OCI-LY3 (cell line): ENCODE measurements at regions not wholly inside any gene's neighbourhood (a gene's known extent, or its start where the extent isn't known, plus 50 kb on each side); places are given as distances from the start of the nearest gene placed in this dataset.
"Not testable (repeated sequence)": the region's sequence is repeated elsewhere in the genome, so short reads cannot be mapped to it uniquely, and the experiment has no call there.

Experiments
- H2AFZ ChIP-seq: fragments of 200-600, 300-600 bp; shearing (Covaris generic); 2 replicates; pipeline ENCODE4 v1.6.0; 2014; ENCODE audit warnings: antibody characterized with exemption, low read depth, low read length
- H3K27ac ChIP-seq: fragments of 200-600, 300-600 bp; sonication (generic); 2 replicates; pipeline ENCODE4 v1.5.1; 2014; ENCODE audit warnings: mild to moderate bottlenecking, low read length, moderate library complexity, mixed read lengths
- H3K27me3 ChIP-seq: fragments of 200-600, 300-600 bp; sonication (generic); 2 replicates; pipeline ENCODE4 v1.6.1; 2014; ENCODE audit warnings: low read depth, low read length, mixed read lengths
- H3K36me3 ChIP-seq: fragments of 200-600, 300-600 bp; sonication (generic); replicated peaks from 2 replicates; pipeline ENCODE3; 2014; ENCODE audit warnings: low read depth, low read length, mixed read lengths
- H3K4me1 ChIP-seq: fragments of 300-600, 200-600 bp; sonication (generic); 2 replicates; pipeline ENCODE4 v1.6.1; 2014; ENCODE audit warnings: low read length, mixed read lengths
- H3K4me2 ChIP-seq: fragments of 200-600, 300-600 bp; sonication (generic); 2 replicates; pipeline ENCODE4 v1.6.1; 2014; ENCODE audit warnings: low read length, mixed read lengths
- H3K4me3 ChIP-seq: fragments of 300-600, 200-600 bp; sonication (generic); 2 replicates; pipeline ENCODE4 v1.5.1; 2014; ENCODE audit warnings: antibody characterized with exemption, mild to moderate bottlenecking, low read length, moderate library complexity
- H3K79me2 ChIP-seq: fragments of 300-600, 200-600 bp; shearing (Covaris generic); 2 replicates; pipeline ENCODE4 v1.6.1; 2014; ENCODE audit warnings: mild to moderate bottlenecking, low read length, mixed read lengths
- H3K9ac ChIP-seq: fragments of 300-600, 200-600 bp; shearing (Covaris generic); 2 replicates; pipeline ENCODE4 v1.6.0; 2014; ENCODE audit warnings: mild to moderate bottlenecking, low read length, moderate library complexity
- H3K9me3 ChIP-seq: fragments of 200-600, 300-600 bp; shearing (Covaris generic); 2 replicates; pipeline ENCODE4 v1.6.1; 2014; ENCODE audit warnings: low read length, mixed read lengths; ENCODE audit not compliant: insufficient read depth
- H4K20me1 ChIP-seq: fragments of 200-600, 300-600 bp; sonication (generic); 2 replicates; pipeline ENCODE4 v1.6.1; 2016; ENCODE audit warnings: low read length, mixed read lengths; ENCODE audit not compliant: insufficient read depth
- EZH2phosphoT487 ChIP-seq: fragments of 200-600 bp; shearing (Covaris generic); IDR thresholded peaks from 2 replicates; pipeline ENCODE4 v1.6.1; 2018; ENCODE audit warnings: antibody characterized with exemption, mixed run types, low read depth
- TF ChIP-seq, protein P1 (sequence below): fragments of 200-600, 300-600 bp; sonication (generic); IDR thresholded peaks from 2 replicates; pipeline ENCODE4 v1.5.1; 2014; ENCODE audit warnings: antibody characterized with exemption, low read length, low read depth

DNA sequence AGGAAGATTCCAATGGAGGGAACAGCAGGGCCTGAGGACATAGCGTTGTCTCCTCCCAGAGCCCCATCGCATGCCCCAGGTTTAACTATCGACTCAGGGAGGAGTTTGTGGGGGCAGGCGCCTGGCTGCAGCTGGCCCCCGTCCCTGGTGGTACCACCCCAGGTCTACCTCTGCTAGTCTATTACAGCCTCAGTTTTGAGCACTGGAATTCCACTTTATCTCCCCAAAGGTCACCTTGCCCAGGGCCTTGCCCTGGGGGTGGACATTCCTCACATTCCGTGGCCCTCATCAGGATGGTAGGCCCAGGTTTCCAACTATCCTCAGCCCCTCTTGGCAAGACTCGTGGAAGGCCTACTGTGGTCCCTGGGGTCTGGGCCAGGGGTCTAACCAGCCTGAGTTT lies 65.4 kb upstream of the SSBP3 start:
- no peak for TF ChIP-seq EZH2phosphoT487
- TF ChIP-seq, protein P1, sequence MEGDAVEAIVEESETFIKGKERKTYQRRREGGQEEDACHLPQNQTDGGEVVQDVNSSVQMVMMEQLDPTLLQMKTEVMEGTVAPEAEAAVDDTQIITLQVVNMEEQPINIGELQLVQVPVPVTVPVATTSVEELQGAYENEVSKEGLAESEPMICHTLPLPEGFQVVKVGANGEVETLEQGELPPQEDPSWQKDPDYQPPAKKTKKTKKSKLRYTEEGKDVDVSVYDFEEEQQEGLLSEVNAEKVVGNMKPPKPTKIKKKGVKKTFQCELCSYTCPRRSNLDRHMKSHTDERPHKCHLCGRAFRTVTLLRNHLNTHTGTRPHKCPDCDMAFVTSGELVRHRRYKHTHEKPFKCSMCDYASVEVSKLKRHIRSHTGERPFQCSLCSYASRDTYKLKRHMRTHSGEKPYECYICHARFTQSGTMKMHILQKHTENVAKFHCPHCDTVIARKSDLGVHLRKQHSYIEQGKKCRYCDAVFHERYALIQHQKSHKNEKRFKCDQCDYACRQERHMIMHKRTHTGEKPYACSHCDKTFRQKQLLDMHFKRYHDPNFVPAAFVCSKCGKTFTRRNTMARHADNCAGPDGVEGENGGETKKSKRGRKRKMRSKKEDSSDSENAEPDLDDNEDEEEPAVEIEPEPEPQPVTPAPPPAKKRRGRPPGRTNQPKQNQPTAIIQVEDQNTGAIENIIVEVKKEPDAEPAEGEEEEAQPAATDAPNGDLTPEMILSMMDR, result no peak
- H3K4me2 ChIP-seq, result no peak overlapping the region

GRCh38 chr1:54469444-54469843 lies 63.2 kb upstream of the SSBP3 start:
- not testable (repeated sequence) for H3K79me2 ChIP-seq, H3K27me3 ChIP-seq, H3K4me2 ChIP-seq, H3K4me1 ChIP-seq, H3K9ac ChIP-seq, H3K4me3 ChIP-seq, H3K27ac ChIP-seq, H3K36me3 ChIP-seq, H2AFZ ChIP-seq, H4K20me1 ChIP-seq, H3K9me3 ChIP-seq

More for the DNA sequence above, 65.4 kb upstream of the SSBP3 start:
- H3K27me3 ChIP-seq, result no peaks in the 10 kb centered on the region
- no peak overlapping the region for H3K27ac ChIP-seq
- H3K4me3 ChIP-seq, result no peak overlapping the region
- H3K36me3 ChIP-seq, result no peaks in the 10 kb centered on the region
- H4K20me1 ChIP-seq, result no peaks in the 10 kb centered on the region
- no peaks in the 10 kb centered on the region for H3K79me2 ChIP-seq
- H3K4me1 ChIP-seq, result no peaks in the 10 kb centered on the region
- H2AFZ ChIP-seq, result no peak overlapping the region
- no peaks in the 10 kb centered on the region for H3K9me3 ChIP-seq
- no peak overlapping the region for H3K9ac ChIP-seq

GRCh38 chr1:54468288-54469084 lies 62.3 kb upstream of the SSBP3 start:
- not testable (repeated sequence) for H3K9ac ChIP-seq, H3K9me3 ChIP-seq, H3K4me3 ChIP-seq, H3K4me1 ChIP-seq, H3K27ac ChIP-seq, H3K79me2 ChIP-seq, H4K20me1 ChIP-seq, H3K27me3 ChIP-seq, H3K36me3 ChIP-seq, H3K4me2 ChIP-seq, H2AFZ ChIP-seq
- TF ChIP-seq, protein P1, result peak; percentile 22; the same call in 1 of the 2 replicates

DNA sequence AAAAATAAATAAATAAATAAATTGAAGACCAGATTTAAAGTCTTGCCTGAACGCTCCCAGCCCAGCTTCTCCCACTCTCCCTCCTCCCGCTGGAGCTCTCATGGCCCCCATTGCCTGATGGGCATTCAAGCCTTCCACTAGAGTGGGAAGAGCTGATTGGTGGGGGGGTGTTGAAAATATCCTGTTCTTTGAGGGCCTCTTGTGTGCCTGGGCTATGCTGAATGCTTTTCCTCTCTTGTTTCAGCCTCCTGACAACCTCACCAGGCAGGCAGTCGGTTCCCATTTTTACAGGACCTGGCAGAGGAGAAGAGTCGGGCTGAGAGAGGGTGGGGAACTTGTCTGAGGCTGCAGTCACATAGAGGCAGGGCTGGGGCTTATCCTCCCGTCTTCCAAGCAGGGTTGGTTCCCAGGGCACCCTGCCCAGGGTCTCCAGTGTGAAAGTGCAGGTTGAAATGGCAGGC lies 59.2 kb upstream of the SSBP3 start:
- Histone ChIP-seq H3K4me1 (no peaks in the 10 kb centered on the region), H3K9ac (no peak overlapping the region), H3K9me3 (no peaks in the 10 kb centered on the region), H3K4me2 (no peak overlapping the region), H3K27ac (no peak overlapping the region), H4K20me1 (no peaks in the 10 kb centered on the region), H2AFZ (no peak overlapping the region), H3K79me2 (no peaks in the 10 kb centered on the region), H3K36me3 (no peaks in the 10 kb centered on the region), H3K4me3 (no peak overlapping the region), H3K27me3 (no peaks in the 10 kb centered on the region)
- TF ChIP-seq EZH2phosphoT487, result no peak
- TF ChIP-seq, protein P1, result no peak
